HG03280 (cell line): ENCODE measurements at regions not wholly inside any gene's neighbourhood (a gene's known extent, or its start where the extent isn't known, plus 50 kb on each side); places are given as distances from the start of the nearest gene placed in this dataset.

Source experiments
- ATAC-seq: cut with Tn5 transposase; IDR thresholded peaks from one replicate; pipeline ENCODE4 v1.9.1; 2021; ENCODE audit warnings: mild to moderate bottlenecking, moderate library complexity; ENCODE audit not compliant: unreplicated experiment

- no peak for ATAC-seq
Observed at GRCh38 chr5:152271420-152271819, 133.7 kb downstream of the NMUR2 start.

GRCh38 chr5:152270096-152270495 is 135.0 kb downstream of the NMUR2 start:
- no peak for ATAC-seq

DNA sequence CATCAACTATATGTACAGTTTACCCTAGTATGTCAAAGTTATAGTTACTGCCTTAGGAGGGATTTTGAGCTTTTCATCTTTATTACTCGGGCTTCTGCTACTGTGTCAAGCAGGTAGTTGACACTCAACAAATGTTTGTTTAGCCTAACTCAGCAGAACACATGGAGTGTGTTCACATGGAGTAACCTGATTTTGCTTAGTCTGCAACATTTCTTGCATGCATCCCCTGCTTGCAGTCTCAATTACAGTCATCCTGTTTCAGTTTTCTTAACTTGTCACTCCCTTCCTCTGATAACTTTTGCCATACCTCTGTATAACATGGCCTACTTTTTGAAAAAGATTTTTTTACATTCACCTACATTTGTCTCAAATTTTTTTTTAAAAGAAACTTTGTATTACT is 135.5 kb downstream of the NMUR2 start:
- no peak for ATAC-seq

DNA sequence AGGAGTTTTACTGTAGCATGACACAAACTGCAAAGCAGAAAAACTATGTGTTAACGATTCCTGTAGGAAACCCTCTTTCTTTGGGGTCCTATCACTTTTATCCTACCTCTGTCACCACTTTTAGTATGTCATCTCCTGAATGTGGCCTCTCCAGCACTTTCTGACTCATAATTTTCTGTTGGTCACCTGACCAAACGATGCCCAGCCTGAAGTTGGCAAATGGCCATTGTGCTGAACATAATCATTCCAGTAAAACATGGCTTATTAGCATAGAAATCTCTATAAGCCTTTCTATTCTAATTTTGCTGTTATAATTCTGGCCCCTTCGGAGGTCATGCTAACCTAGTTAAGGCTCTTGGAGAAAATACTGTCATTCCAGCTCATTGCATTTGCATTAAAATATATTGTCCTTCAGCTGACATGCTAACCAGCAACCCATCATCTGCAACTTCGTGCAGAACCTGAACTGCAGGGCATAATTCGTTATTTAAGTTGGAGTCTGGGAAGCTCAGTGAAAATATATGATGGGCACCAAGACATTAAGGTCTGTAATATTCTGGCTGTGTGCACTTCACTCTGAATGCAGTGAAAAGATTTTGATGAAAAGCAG is 140.3 kb downstream of the NMUR2 start:
- no peak for ATAC-seq

GRCh38 chr5:152262667-152263066 is 142.4 kb downstream of the NMUR2 start:
- ATAC-seq = no peak

GRCh38 chr5:152260940-152261339 is 144.1 kb downstream of the NMUR2 start:
- ATAC-seq = no peak

GRCh38 chr5:152259702-152260101 is 145.4 kb downstream of the NMUR2 start:
- ATAC-seq = no peak

DNA sequence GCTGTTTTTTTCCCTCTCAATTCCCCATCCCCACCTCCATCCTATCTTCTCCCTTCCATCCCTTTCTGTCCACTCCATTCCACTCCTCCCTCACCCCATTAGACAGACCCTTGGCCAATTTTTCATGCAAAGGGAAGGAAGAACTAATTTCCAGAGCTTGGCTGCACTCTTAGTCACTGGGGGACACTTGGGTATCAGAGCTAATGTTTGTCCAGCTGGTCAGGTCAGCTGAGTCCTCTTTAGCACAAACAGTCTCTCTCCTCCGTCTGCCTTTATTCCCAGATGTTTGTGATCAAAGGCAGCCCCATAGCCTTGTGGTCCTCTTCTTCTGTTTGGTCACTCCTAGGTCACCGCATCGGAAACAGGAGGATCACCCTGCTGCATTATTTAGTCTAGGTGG is 148.5 kb downstream of the NMUR2 start:
- ATAC-seq = no peak

GRCh38 chr5:152255411-152255810 is 149.7 kb downstream of the NMUR2 start:
- no peak for ATAC-seq

GRCh38 chr5:152247850-152248385 is 157.2 kb downstream of the NMUR2 start:
- ATAC-seq = no peak

GRCh38 chr5:152246401-152246800 is 158.7 kb downstream of the NMUR2 start:
- ATAC-seq = no peak

DNA sequence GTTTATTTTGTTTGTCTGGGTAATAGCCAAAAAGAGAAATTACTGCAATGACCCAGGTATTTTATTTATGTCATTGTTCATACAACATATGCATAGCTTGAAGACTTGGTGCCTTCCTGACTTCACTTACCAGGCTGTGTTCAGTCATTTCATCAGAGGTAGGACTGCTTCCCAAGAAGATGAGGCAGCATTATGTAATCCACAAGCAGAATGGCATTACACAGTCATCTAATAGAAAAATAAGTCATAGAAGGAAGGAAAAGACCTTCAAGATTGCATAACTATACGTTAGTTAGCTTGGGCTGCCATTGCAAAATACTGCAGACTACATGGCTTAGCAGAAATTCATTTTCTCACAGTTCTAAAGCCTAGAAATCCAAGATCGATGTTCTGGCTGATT is 167.5 kb downstream of the NMUR2 start:
- no peak for ATAC-seq

- ATAC-seq = no peak
Observed at GRCh38 chr5:152226191-152226590, 178.9 kb downstream of the NMUR2 start.

GRCh38 chr5:152221721-152222629 is 183.1 kb downstream of the NMUR2 start:
- no peak for ATAC-seq

DNA sequence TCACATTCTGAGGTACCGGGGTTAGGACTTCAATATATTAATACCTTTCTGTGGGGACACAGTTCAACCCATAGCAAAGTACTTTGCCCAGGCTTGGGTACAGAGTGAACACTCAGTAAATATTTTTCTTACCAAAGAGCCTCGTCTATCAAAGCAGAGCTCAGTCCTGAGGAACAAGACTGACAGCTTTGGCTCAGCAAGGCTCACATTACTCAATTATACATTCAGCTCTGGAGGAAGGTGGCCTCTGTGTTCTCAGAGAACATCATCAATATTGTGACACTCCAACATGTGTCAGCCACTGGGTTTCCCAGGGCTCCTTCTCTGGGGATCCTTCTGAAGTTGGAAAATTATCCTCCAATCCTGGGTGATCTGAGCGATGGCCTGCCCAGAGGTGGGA is 186.4 kb downstream of the NMUR2 start:
- no peak for ATAC-seq

DNA sequence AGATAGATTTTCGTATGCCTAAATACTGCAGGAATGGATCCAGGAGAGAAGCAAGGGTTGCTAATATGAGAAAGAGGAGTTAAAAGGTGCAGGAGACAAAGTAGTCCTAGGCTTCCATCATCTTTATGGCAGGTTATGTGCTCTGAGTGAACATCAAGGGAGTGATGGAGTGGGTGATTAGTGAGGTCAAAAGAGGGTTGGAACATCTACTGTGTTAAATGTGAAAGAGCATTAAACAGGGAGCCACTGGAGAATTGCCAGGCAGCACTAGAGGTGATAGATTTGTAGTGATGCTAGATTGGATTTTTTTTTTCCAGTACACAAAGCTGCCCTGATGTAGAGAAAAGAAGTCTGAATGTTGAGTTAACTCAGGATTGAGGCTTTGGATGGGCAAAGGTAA is 199.3 kb downstream of the NMUR2 start:
- no peak for ATAC-seq

- no peak for ATAC-seq
Observed at GRCh38 chr5:152202321-152202720, 202.8 kb downstream of the NMUR2 start.

DNA sequence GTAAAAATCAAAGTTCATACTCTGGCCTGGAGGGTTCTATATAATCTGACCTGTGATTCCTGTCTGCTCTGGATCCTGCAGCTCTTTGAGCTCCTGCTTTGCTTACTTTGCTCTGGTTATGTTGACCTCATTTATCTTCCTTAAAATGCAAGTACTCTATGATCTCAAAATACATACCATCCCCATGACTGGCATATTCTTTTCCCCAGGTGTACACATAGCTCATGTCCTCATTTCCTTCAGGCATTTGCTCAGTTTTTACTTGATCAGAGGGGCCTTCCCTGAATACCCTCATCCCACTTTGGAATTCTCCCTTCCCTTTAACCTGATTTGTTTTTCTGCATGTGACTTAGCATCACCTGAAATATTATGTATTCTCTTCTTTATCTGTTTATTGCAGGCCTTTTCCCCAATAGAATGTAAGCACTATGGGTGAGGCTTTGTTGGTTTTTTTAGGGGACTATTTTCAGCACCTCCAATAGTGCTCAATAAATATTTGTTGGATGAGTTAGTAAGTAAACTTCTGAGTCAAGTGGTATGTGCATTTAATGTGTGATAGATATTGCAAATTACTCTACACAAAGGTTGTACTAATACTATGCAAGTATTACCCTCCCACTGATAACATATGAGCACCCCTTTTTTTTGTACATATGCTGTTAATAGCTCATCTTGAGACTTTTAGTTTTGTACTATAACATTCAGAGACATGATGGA is 211.5 kb downstream of the NMUR2 start:
- no peak for ATAC-seq

DNA sequence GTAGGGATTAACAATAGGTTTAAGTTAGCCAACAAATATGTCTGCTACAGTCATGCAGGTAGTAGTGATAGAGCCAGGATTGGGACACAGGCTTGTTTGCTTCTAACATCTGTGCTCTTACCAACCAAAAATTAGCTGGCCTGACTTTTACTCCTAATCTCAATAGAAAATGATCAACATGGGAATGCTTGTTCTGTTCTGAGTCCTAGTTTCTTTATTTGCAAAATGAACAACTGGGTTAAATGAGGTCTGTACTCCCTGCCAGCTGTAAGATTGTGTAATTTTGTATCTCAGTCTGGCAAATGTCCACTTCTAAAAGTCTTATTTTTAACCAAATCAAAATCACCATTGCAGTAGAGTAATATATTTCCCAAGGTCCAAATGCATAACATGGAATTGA is 216.8 kb downstream of the NMUR2 start:
- ATAC-seq = no peak

GRCh38 chr5:152187668-152188067 is 217.4 kb downstream of the NMUR2 start:
- ATAC-seq = no peak

DNA sequence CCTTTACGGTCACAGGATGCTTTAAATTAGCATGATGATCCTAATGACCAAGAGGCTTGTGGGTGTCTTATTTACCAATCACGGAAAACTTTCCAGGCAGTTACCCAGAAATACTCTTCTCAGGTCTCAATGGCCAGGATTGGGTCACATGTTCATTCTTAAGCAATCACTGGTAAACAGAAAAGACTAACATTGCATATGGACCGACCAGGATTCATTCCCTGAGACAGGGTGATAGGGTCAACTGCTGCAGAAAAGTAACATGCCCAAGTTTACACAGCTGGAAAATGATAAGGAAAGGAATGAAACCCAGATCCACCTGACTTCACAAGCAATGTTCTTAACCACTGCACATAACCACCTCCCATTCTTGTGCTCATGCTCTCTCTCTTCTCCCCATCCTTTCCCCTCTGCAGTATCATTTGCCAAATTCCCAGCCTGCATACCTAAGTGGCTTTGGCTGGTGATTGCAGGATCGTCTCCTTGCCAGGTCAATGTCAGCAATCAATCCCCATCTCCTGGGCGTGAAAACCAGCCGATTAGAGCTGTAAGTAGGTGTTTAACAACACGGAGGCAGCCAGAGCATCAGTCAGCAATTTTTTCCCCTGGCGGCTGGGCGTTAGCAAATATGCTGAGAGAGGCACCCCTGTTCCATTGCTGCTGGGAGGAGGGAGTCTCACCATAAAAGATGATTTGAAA is 219.4 kb downstream of the NMUR2 start:
- no peak for ATAC-seq
